ENCODE measurements at regions not wholly inside any gene's neighbourhood (a gene's known extent, or its start where the extent isn't known, plus 50 kb on each side); places are given as distances from the start of the nearest gene placed in this dataset.

DNA sequence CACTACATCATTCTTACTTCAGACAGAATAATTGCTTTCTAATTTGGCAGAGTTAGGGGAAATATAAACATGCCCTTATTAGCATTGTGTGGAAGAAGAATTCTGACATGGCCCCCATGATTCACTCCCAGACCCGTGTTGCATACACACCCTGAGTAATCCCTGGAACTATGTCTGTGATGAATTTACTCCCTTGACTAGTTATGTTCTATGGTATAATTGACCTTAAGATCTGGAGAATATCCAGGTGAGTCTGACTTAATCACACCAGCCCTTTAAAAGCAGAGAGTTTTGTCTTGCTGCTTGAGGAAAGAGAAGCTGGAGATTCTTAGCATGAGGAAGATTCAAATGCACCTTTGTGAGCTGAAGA lies 262.9 kb downstream of the SOX4 start:
- Histone ChIP-seq H3K27me3 (ENCODE audit: insufficient read depth, low read length) (no peaks in the 10 kb centered on the region), H4K5ac (ENCODE audit: insufficient read length, low read depth, low read length) (no peak overlapping the region), H2BK120ac (ENCODE audit: low read depth, low read length, poor library complexity, severe bottlenecking) (no peak overlapping the region), H3K4ac (ENCODE audit: low read depth, low read length) (no peak overlapping the region), H3K9me3 (ENCODE audit: control insufficient read depth, low read depth, low read length) (no peaks in the 10 kb centered on the region), H2BK15ac (ENCODE audit: low read depth, low read length) (no peak overlapping the region), H2AK5ac (ENCODE audit: insufficient read length, low read length) (no peak overlapping the region), H3K23me2 (ENCODE audit: insufficient read length, low read depth, low read length, poor library complexity, severe bottlenecking) (no peaks in the 10 kb centered on the region), H3K4me1 (ENCODE audit: insufficient read depth, low read length) (no peaks in the 10 kb centered on the region), H3K79me2 (ENCODE audit: insufficient read depth, low read length) (peaks cover 4% of the 10 kb centered on the region; the same call in 1 of the 2 replicates), H3K14ac (ENCODE audit: insufficient read depth, low read length) (no peak overlapping the region), H3K56ac (ENCODE audit: insufficient read length, low read depth, low read length) (no peak overlapping the region), H2BK12ac (ENCODE audit: insufficient read length, low read depth, low read length) (no peak overlapping the region), H2BK20ac (ENCODE audit: low read depth, low read length, poor library complexity, severe bottlenecking) (no peak overlapping the region), H3K18ac (ENCODE audit: insufficient read length, low read depth, low read length) (no peak overlapping the region), H3K9ac (ENCODE audit: extremely low read depth, insufficient read length, low read length) (no peak overlapping the region), H4K91ac (ENCODE audit: insufficient read length, low read depth, low read length) (no peak overlapping the region), H2BK5ac (ENCODE audit: insufficient read length, low read length) (no peak overlapping the region), H3K79me1 (ENCODE audit: insufficient read depth, low read depth, low read length, poor library complexity, severe bottlenecking) (peaks cover 8% of the 10 kb centered on the region), H2AFZ (ENCODE audit: low read length) (no peak overlapping the region), H3T11ph (ENCODE audit: low read length) (no peak overlapping the region), H3K4me2 (ENCODE audit: insufficient read depth, insufficient read length, low read length) (no peak overlapping the region), H3K27ac (ENCODE audit: insufficient read length, low read depth, low read length) (no peak overlapping the region), H3K23ac (ENCODE audit: insufficient read length, low read depth, low read length) (no peak overlapping the region), H4K8ac (replicated peaks; ENCODE audit: insufficient read length, low read depth, low read length) (no peak overlapping the region), H4K20me1 (ENCODE audit: control insufficient read depth, insufficient read depth, insufficient read length) (no peaks in the 10 kb centered on the region)
- TF ChIP-seq, protein P1, sequence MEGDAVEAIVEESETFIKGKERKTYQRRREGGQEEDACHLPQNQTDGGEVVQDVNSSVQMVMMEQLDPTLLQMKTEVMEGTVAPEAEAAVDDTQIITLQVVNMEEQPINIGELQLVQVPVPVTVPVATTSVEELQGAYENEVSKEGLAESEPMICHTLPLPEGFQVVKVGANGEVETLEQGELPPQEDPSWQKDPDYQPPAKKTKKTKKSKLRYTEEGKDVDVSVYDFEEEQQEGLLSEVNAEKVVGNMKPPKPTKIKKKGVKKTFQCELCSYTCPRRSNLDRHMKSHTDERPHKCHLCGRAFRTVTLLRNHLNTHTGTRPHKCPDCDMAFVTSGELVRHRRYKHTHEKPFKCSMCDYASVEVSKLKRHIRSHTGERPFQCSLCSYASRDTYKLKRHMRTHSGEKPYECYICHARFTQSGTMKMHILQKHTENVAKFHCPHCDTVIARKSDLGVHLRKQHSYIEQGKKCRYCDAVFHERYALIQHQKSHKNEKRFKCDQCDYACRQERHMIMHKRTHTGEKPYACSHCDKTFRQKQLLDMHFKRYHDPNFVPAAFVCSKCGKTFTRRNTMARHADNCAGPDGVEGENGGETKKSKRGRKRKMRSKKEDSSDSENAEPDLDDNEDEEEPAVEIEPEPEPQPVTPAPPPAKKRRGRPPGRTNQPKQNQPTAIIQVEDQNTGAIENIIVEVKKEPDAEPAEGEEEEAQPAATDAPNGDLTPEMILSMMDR (conservative IDR thresholded peaks at IDR 0.05) = no peak
- DNase-seq = no peak
- Mint-ChIP-seq H3K27ac (no peak overlapping the region; a peak in 1 of 7 replicates), H3K27me3 (ENCODE audit: low read depth) (no peaks in the 10 kb centered on the region), H3K4me1 (peaks cover 0 to 5% of the 10 kb centered on the region in 2 experiments; a peak in 1 of 4 replicates), H3K4me3 (no peak overlapping the region), H3K9me3 (peaks cover 6 to 13% of the 10 kb centered on the region in 2 experiments; a peak in 4 of 5 replicates), H3K36me3 (ENCODE audit: insufficient read depth in 1 of 3, low read depth in 3 of 3) (peaks cover 29 to 52% (median 47%) of the 10 kb centered on the region in 3 experiments)
- WGBS (ENCODE audit: extremely low coverage, insufficient read length, low lambda C conversion rate) = no CpG with 5 or more reads among the region's 1 CpG
